Ovary (tissue), 3 donors: ENCODE measurements at regions not wholly inside any gene's neighbourhood (a gene's known extent, or its start where the extent isn't known, plus 50 kb on each side); places are given as distances from the start of the nearest gene placed in this dataset.

Source experiments
- CTCF ChIP-seq, 3 donors: fragments of 450-650 bp in 2 of 3; fragments of 200-600 bp in 1 of 3; IDR thresholded peaks; one replicate each; pipeline versions ENCODE4 v1.5.1 to v1.8.0; 2016 to 2022; ENCODE audit warnings: antibody characterized with exemption in 3 of 3, mild to moderate bottlenecking in 1 of 3
- EP300 ChIP-seq: sonication (generic); formaldehyde crosslinking; IDR thresholded peaks from one replicate; pipeline ENCODE4 v1.6.1; 2017; ENCODE audit warnings: antibody characterized with exemption
- donor health status: DM: no; HTN: no; CAD: no.

- TF ChIP-seq CTCF (IDR thresholded peaks at IDR 0.05) (no peak), EP300 (no peak)
Measured at GRCh38 chr9:23413541-23413940, 412.5 kb downstream of the ELAVL2 start.
